Cardiac septum (tissue), 1 donor: ENCODE measurements at regions not wholly inside any gene's neighbourhood (a gene's known extent, or its start where the extent isn't known, plus 50 kb on each side); places are given as distances from the start of the nearest gene placed in this dataset.
A peak's percentile ranks its signal among the peaks of the same experiment; 100 is the strongest.

Source experiments
- DNase-seq: peaks from one replicate; pipeline ENCODE4 v3.0.0-alpha.2; 2020; ENCODE audit warnings: low spot score
- intact Hi-C: fragments of 100-400 bp; cut with DNase I; formaldehyde crosslinking; loops from one replicate; pipeline ENCODE4 v1.14.0; 2022
- donor health status: DM: no; HTN: no; CAD: no.

- intact Hi-C loops, result no loop called here
- DNase-seq, result peak; percentile 54
Measured at GRCh38 chr12:30830751-30831150, 76.0 kb upstream of the CAPRIN2 start.

DNA sequence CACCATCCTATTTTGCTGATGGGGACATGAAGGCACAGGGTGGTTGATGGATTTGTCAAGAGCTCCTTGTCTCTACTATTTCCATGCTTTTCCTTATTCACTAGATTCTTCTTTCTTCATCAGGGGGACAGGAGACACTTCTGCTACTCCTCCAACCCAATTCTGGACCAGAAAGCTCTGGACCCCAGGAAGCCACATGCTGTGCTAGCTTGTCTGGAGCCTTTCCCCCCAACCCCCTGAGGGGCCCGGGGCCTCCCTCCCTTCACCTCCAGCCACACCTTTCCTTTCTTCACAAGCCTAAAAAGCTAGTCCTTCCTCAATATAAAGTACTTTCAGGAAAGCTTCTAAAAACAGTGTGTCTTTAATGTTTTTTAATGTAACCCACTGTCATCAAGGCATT, 75.1 kb upstream of the CAPRIN2 start:
- intact Hi-C loops, result no loop called here
- peak; percentile 54 for DNase-seq

GRCh38 chr12:30828686-30829085, 73.9 kb upstream of the CAPRIN2 start:
- intact Hi-C loops, result no loop called here
- DNase-seq, result no peak

- DNase-seq, result peak; percentile 41
- intact Hi-C loops, result no loop called here
Measured at GRCh38 chr12:30827101-30828066, 72.6 kb upstream of the CAPRIN2 start.

DNA sequence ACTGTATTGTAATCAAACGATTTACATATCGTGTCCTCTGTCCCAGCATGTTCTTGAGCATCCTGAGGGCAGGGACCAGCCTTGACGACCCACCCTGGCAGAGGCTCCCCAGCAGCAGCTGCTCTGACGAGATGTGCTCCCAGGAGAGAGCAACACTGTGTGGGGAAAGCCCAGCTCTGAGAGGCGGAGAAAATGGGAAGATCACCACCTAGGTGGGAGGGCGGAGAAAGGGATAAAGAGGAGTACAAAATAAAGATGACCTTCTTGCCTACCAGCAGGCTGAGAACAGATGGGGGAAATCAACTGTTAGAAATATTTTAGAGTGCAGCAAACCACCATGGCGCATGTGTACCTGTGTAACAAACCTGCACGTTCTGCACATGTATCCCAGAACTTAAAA, 71.5 kb upstream of the CAPRIN2 start:
- DNase-seq, result no peak
- intact Hi-C loops, result no loop called here

DNA sequence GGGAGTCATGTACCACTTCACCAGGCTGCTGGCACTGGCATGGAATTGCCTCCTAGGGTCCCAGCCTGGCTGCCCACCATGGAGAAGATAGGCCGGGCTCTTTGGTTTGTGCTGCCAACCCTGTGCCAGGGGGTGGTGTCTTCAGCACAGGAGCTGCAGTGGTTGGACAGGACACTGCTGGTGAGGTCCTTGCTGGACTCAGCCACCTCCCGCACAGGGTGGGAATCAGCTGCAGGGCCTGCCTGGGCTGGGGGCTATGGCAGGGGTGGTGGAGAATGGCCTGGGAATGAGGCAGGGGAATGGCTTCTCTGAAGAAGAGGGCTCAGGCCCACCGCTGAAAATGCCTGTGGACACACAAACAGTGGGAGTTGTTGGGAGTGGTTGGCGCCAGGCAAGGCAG, 70.6 kb upstream of the CAPRIN2 start:
- no peak for DNase-seq
- intact Hi-C loops, result no loop called here

GRCh38 chr12:30824311-30824710, 69.6 kb upstream of the CAPRIN2 start:
- intact Hi-C loops, result no loop called here
- DNase-seq, result no peak

DNA sequence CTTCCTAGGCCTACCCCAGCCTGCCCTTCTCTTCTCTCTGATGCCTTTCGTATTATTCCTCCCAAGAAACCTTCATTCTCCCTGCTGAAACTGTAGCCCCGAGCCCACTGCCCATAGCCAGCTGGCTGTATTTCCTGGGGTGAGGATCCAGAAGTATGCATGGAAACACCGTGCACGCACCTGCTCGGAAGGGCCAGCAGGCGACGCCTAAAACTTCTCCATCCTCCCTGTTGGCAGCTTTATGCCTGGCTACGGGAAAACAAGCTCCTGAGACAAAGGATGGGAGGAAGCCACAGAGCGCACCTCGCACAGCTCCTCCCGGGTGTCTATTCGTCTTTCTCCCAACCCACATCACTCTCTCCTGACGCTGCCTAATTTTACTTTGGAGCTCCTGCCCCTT, 69.0 kb upstream of the CAPRIN2 start:
- intact Hi-C loops, result no loop called here
- DNase-seq, result no peak

DNA sequence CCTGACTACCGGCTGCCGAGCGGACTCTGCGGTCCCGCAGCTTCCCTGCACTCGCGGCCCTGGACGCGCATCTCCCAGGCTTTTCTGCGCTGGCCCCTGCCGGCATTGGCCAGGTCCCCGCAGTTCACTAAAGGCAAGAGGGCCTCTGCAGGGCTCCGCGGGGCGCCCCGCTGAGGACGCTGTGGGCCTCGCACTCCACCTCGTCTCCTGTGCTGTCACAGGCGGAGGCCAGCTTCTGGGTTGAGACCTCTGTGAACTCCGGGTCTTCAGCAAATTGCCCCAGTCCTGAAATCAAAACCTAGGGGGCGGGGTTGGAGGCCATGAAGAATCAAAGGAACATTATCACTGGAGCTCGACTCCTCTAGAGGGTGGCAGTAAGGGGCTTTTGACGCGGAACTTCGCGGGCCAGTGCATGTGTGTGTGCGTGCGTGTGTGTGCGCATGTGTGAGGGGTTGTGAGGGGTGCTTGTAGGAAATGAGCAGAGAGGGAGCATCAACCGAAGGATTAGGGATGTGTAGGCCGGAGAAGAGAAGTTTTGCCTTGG, 68.5 kb upstream of the CAPRIN2 start:
- no peak for DNase-seq

GRCh38 chr12:30822385-30823155, 67.8 kb upstream of the CAPRIN2 start:
- DNase-seq, result peak; percentile 89
- intact Hi-C loops, result no loop called here

More for the DNA sequence above, 68.5 kb upstream of the CAPRIN2 start:
- intact Hi-C loops, result no loop called here

GRCh38 chr12:30820406-30820946, 65.7 kb upstream of the CAPRIN2 start:
- intact Hi-C loops, result no loop called here
- no peak for DNase-seq

DNA sequence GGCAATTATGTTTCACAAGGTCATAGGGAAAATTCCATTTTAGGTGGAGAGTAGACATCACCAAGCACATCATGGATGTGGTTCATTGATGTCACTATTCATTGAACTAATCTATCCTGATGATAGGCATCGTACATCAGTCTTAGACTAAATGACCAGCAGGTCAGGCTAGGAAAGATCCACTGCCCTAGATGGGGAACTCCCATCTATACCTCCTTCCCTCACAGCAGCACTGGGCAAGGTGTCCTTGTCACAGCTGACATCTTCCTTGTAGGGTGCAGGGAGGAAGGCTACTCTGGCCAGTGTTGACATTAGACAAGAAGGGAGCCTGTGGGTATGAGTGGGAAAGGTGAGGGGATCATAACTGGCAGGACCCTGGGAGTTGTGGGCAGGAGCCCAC, 63.8 kb upstream of the CAPRIN2 start:
- intact Hi-C loops, result no loop called here
- no peak for DNase-seq

DNA sequence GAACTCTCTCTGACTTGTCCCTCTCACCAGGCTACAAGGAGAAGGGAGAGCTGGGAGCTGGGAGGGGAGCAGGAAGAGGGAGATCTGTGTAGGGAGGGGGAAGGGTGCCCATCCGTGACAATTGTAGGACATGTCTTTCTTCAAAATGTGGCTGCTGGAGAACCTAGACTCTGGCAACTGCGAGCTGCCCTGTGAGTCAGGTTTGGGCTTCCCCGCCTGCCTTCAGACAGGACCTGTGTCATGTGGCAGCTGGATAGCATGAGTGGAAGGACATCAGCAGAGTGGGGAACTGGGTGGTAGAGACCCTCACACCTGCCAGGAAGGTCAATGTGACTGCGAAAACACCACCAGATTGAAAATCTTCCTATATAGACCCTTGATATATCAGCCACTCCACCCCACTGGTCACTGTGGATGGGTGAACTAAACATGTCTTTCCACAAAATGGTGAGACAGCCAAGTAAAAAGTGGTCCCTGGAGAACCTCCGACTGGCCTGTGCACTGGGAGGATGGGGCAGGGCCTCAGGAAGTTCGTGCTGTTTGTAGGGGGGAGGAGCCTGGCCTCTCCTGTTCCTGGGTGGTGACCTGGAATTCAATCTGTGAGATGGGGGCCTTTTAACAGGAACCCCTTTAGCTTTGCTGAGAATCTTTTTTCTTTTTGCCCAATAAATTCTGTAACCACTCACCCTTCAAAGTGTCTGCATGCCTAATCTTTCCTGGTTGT, 62.2 kb upstream of the CAPRIN2 start:
- DNase-seq, result no peak
- intact Hi-C loops, result no loop called here

DNA sequence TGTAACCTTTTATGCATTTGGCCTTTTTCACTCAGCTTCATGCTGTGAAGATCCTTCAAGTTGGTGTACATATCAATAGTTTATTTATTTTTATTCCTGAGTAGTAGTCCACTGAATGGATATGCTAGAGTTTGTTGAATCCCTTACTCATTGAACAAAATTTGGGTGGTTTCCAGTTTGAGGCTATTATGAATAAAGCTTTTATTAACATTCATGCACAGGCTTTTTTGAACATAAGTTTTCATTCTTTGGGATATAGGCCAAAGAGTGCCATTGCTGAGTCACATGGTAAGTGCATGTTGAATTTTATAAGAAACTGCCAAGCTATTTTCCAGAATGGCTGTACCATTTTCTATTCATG, 59.5 kb upstream of the CAPRIN2 start:
- intact Hi-C loops, result no loop called here
- no peak for DNase-seq

DNA sequence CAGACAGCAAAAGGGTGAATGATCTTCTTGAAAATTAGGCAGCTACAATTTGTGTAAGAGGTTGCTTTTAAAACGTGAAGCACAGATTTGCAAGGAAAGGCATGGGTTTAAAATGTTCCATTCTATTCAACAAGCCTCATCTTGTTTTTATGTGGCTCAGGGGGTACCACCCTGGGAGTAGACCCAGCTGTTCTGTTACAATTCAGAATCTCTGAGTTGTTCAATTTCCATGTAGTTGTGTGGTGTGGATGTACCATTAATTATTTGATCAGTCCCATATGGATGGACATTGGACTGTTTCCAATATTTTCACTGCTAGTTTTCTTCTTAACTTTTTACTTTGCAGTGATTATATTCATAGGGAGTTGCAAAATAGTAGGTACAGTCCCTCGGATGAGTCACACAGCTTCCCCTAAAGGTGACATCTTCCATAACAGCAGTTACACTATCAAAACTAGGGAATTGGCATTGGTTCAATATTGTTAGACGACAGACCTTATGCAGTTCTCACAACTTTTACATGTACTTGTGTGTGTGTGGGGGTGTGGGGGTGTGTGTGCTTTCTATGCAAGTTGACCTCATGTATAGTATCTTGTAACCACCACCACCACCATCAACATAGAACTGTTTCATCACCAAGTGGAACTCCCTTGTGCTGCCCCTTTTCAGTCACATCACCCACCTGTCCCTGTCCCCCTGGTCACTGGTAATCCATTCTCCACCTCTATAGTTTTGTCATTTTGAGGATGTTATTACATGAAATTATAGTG, 59.0 kb upstream of the CAPRIN2 start:
- no peak for DNase-seq
- intact Hi-C loops, result no loop called here

- DNase-seq, result no peak
- intact Hi-C loops, result no loop called here
Measured at GRCh38 chr12:30811966-30812365, 57.2 kb upstream of the CAPRIN2 start.

GRCh38 chr12:30810918-30811317, 56.2 kb upstream of the CAPRIN2 start:
- intact Hi-C loops, result no loop called here
- no peak for DNase-seq

- DNase-seq, result no peak
- intact Hi-C loops, result loop anchor here (5.0 to 10.0 kb wide), 3 partner anchors 110 to 1253 kb away; partner anchors contain the start of gene IPO8
Measured at GRCh38 chr12:30807695-30808034, 52.9 kb upstream of the CAPRIN2 start.
